ENCODE measurements at regions not wholly inside any gene's neighbourhood (a gene's known extent, or its start where the extent isn't known, plus 50 kb on each side); places are given as distances from the start of the nearest gene placed in this dataset.

DNA sequence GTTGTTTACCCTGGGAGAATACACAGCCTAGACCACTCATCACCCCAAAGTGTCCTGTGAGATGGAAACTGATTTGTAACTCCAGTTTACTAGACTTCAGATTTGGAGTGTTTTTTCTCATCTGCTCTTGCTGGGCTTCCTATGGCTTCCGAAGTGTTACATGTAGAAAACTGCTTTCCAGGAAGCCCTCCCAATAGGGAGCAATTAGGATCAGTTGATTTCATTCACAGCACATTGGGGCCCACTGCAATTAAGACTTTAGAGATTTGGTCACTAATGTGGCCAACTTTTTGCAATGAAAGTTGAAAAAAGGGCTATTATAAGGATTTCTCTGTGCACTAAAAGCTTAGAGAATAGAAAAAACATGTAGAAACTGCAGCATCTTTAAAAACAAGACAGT lies 656.6 kb upstream of the CHAC2 start:
- TF ChIP-seq, protein P1, sequence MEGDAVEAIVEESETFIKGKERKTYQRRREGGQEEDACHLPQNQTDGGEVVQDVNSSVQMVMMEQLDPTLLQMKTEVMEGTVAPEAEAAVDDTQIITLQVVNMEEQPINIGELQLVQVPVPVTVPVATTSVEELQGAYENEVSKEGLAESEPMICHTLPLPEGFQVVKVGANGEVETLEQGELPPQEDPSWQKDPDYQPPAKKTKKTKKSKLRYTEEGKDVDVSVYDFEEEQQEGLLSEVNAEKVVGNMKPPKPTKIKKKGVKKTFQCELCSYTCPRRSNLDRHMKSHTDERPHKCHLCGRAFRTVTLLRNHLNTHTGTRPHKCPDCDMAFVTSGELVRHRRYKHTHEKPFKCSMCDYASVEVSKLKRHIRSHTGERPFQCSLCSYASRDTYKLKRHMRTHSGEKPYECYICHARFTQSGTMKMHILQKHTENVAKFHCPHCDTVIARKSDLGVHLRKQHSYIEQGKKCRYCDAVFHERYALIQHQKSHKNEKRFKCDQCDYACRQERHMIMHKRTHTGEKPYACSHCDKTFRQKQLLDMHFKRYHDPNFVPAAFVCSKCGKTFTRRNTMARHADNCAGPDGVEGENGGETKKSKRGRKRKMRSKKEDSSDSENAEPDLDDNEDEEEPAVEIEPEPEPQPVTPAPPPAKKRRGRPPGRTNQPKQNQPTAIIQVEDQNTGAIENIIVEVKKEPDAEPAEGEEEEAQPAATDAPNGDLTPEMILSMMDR (conservative IDR thresholded peaks at IDR 0.05; ENCODE audit: low read depth in 2 of 2): no peak
- TF ChIP-seq, protein P2, sequence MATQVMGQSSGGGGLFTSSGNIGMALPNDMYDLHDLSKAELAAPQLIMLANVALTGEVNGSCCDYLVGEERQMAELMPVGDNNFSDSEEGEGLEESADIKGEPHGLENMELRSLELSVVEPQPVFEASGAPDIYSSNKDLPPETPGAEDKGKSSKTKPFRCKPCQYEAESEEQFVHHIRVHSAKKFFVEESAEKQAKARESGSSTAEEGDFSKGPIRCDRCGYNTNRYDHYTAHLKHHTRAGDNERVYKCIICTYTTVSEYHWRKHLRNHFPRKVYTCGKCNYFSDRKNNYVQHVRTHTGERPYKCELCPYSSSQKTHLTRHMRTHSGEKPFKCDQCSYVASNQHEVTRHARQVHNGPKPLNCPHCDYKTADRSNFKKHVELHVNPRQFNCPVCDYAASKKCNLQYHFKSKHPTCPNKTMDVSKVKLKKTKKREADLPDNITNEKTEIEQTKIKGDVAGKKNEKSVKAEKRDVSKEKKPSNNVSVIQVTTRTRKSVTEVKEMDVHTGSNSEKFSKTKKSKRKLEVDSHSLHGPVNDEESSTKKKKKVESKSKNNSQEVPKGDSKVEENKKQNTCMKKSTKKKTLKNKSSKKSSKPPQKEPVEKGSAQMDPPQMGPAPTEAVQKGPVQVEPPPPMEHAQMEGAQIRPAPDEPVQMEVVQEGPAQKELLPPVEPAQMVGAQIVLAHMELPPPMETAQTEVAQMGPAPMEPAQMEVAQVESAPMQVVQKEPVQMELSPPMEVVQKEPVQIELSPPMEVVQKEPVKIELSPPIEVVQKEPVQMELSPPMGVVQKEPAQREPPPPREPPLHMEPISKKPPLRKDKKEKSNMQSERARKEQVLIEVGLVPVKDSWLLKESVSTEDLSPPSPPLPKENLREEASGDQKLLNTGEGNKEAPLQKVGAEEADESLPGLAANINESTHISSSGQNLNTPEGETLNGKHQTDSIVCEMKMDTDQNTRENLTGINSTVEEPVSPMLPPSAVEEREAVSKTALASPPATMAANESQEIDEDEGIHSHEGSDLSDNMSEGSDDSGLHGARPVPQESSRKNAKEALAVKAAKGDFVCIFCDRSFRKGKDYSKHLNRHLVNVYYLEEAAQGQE (IDR thresholded peaks at IDR 0.05; ENCODE audit: unreplicated experiment): no peak
- TF ChIP-seq EZH2 (IDR thresholded peaks at IDR 0.05; ENCODE audit: low read depth, unreplicated experiment) (no peak), POLR2AphosphoS5 (IDR thresholded peaks at IDR 0.05; ENCODE audit: low read depth) (no peak), EZH2phosphoT487 (IDR thresholded peaks at IDR 0.05; ENCODE audit: unreplicated experiment) (no peak), JUNB (IDR thresholded peaks at IDR 0.05; ENCODE audit: unreplicated experiment) (no peak), CREB1 (CRISPR knock-in tag; IDR thresholded peaks at IDR 0.05; ENCODE audit: low read depth) (no peak), NANOG (IDR thresholded peaks at IDR 0.05; ENCODE audit: borderline replicate concordance) (no peak), STAT1 (IDR thresholded peaks at IDR 0.05; ENCODE audit: unreplicated experiment) (no peak), ZNF331 (CRISPR knock-in tag; IDR thresholded peaks at IDR 0.05; ENCODE audit: low read depth) (no peak), ZNF114 (CRISPR knock-in tag; IDR thresholded peaks at IDR 0.05) (no peak)
- TF ChIP-seq, protein P3, sequence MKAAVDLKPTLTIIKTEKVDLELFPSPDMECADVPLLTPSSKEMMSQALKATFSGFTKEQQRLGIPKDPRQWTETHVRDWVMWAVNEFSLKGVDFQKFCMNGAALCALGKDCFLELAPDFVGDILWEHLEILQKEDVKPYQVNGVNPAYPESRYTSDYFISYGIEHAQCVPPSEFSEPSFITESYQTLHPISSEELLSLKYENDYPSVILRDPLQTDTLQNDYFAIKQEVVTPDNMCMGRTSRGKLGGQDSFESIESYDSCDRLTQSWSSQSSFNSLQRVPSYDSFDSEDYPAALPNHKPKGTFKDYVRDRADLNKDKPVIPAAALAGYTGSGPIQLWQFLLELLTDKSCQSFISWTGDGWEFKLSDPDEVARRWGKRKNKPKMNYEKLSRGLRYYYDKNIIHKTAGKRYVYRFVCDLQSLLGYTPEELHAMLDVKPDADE (IDR thresholded peaks at IDR 0.05): no peak

Measured in GM23338 (cell line).